ENCODE measurements at regions not wholly inside any gene's neighbourhood (a gene's known extent, or its start where the extent isn't known, plus 50 kb on each side); places are given as distances from the start of the nearest gene placed in this dataset.

- Histone ChIP-seq H4K20me1 (ENCODE audit: insufficient read depth) (no peaks in the 10 kb centered on the region), H3K27ac (ENCODE audit: low read length) (no peak overlapping the region), H2AFZ (ENCODE audit: low read depth, low read length) (no peak overlapping the region), H3K79me2 (replicated peaks; ENCODE audit: insufficient read depth, low read length) (no peaks in the 10 kb centered on the region), H3K4me2 (ENCODE audit: low read length) (no peak overlapping the region), H3K9ac (ENCODE audit: low read length) (no peak overlapping the region), H3K27me3 (ENCODE audit: insufficient read depth, low read depth, low read length) (no peaks in the 10 kb centered on the region), H3K9me2 (ENCODE audit: insufficient read depth, low read length) (no peaks in the 10 kb centered on the region), H3F3A (ENCODE audit: insufficient read depth, low read length, poor library complexity, severe bottlenecking) (no peaks in the 10 kb centered on the region), H3K9me3 (ENCODE audit: low read length) (no peaks in the 10 kb centered on the region), H3K36me3 (ENCODE audit: insufficient read depth, low read length) (no peaks in the 10 kb centered on the region), H3K4me3 (ENCODE audit: low read length) (no peak overlapping the region)
- no peak for TF ChIP-seq RAD21 (conservative IDR thresholded peaks at IDR 0.05)
- TF ChIP-seq, protein P1, sequence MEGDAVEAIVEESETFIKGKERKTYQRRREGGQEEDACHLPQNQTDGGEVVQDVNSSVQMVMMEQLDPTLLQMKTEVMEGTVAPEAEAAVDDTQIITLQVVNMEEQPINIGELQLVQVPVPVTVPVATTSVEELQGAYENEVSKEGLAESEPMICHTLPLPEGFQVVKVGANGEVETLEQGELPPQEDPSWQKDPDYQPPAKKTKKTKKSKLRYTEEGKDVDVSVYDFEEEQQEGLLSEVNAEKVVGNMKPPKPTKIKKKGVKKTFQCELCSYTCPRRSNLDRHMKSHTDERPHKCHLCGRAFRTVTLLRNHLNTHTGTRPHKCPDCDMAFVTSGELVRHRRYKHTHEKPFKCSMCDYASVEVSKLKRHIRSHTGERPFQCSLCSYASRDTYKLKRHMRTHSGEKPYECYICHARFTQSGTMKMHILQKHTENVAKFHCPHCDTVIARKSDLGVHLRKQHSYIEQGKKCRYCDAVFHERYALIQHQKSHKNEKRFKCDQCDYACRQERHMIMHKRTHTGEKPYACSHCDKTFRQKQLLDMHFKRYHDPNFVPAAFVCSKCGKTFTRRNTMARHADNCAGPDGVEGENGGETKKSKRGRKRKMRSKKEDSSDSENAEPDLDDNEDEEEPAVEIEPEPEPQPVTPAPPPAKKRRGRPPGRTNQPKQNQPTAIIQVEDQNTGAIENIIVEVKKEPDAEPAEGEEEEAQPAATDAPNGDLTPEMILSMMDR (IDR thresholded peaks at IDR 0.05; ENCODE audit: poor library complexity, severe bottlenecking): no peak
- no peak for TF ChIP-seq POLR2AphosphoS5 (IDR thresholded peaks at IDR 0.05)
- TF ChIP-seq TAF1 (IDR thresholded peaks at IDR 0.05; ENCODE audit: low read depth): no peak
- no peak for TF ChIP-seq SMC3 (conservative IDR thresholded peaks at IDR 0.05; ENCODE audit: poor library complexity)
- no peak for TF ChIP-seq EZH2 (IDR thresholded peaks at IDR 0.05; ENCODE audit: borderline replicate concordance, insufficient read depth, low read length, poor library complexity, severe bottlenecking)
- TF ChIP-seq EP300 (conservative IDR thresholded peaks at IDR 0.05; ENCODE audit: poor library complexity, severe bottlenecking): no peak
- TF ChIP-seq, protein P2, sequence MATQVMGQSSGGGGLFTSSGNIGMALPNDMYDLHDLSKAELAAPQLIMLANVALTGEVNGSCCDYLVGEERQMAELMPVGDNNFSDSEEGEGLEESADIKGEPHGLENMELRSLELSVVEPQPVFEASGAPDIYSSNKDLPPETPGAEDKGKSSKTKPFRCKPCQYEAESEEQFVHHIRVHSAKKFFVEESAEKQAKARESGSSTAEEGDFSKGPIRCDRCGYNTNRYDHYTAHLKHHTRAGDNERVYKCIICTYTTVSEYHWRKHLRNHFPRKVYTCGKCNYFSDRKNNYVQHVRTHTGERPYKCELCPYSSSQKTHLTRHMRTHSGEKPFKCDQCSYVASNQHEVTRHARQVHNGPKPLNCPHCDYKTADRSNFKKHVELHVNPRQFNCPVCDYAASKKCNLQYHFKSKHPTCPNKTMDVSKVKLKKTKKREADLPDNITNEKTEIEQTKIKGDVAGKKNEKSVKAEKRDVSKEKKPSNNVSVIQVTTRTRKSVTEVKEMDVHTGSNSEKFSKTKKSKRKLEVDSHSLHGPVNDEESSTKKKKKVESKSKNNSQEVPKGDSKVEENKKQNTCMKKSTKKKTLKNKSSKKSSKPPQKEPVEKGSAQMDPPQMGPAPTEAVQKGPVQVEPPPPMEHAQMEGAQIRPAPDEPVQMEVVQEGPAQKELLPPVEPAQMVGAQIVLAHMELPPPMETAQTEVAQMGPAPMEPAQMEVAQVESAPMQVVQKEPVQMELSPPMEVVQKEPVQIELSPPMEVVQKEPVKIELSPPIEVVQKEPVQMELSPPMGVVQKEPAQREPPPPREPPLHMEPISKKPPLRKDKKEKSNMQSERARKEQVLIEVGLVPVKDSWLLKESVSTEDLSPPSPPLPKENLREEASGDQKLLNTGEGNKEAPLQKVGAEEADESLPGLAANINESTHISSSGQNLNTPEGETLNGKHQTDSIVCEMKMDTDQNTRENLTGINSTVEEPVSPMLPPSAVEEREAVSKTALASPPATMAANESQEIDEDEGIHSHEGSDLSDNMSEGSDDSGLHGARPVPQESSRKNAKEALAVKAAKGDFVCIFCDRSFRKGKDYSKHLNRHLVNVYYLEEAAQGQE (IDR thresholded peaks at IDR 0.05; ENCODE audit: borderline replicate concordance): no peak
- no peak for TF ChIP-seq MXI1 (conservative IDR thresholded peaks at IDR 0.05; ENCODE audit: poor library complexity, severe bottlenecking)
Measured at GRCh38 chr5:56490971-56491468, 257.9 kb upstream of the ANKRD55 start.

GRCh38 chr5:56489272-56489671 lies 256.1 kb upstream of the ANKRD55 start:
- H3K79me2 ChIP-seq (replicated peaks; ENCODE audit: insufficient read depth, low read length): no peaks in the 10 kb centered on the region
- no peak overlapping the region for H3K27ac ChIP-seq (ENCODE audit: low read length)
- H2AFZ ChIP-seq (ENCODE audit: low read depth, low read length): no peak overlapping the region
- H4K20me1 ChIP-seq (ENCODE audit: insufficient read depth): no peaks in the 10 kb centered on the region
- H3K4me3 ChIP-seq (ENCODE audit: low read length): no peak overlapping the region
- H3K36me3 ChIP-seq (ENCODE audit: insufficient read depth, low read length): no peaks in the 10 kb centered on the region
- no peak overlapping the region for H3K4me2 ChIP-seq (ENCODE audit: low read length)
- TF ChIP-seq MXI1 (conservative IDR thresholded peaks at IDR 0.05; ENCODE audit: poor library complexity, severe bottlenecking) (no peak), EZH2 (IDR thresholded peaks at IDR 0.05; ENCODE audit: borderline replicate concordance, insufficient read depth, low read length, poor library complexity, severe bottlenecking) (no peak)
- H3K27me3 ChIP-seq (ENCODE audit: insufficient read depth, low read depth, low read length): no peaks in the 10 kb centered on the region
- no peak overlapping the region for H3K9ac ChIP-seq (ENCODE audit: low read length)
- H3F3A ChIP-seq (ENCODE audit: insufficient read depth, low read length, poor library complexity, severe bottlenecking): no peaks in the 10 kb centered on the region
- H3K9me2 ChIP-seq (ENCODE audit: insufficient read depth, low read length): no peaks in the 10 kb centered on the region
- H3K9me3 ChIP-seq (ENCODE audit: low read length): no peaks in the 10 kb centered on the region
